OCI-LY7 (cell line): ENCODE measurements at regions not wholly inside any gene's neighbourhood (a gene's known extent, or its start where the extent isn't known, plus 50 kb on each side); places are given as distances from the start of the nearest gene placed in this dataset.

ENCODE experiments used
- CTCF ChIP-seq: fragments of 200-600 bp; sonication (generic); conservative IDR thresholded peaks from 2 replicates; pipeline ENCODE4 v1.5.1; 2014; ENCODE audit warnings: mild to moderate bottlenecking, antibody characterized with exemption, low read length, moderate library complexity, mixed read lengths
- EZH2phosphoT487 ChIP-seq: fragments of 200-600 bp; sonication (generic); IDR thresholded peaks from 2 replicates; pipeline ENCODE4 v1.6.1; 2018; ENCODE audit warnings: low read depth, borderline replicate concordance, mild to moderate bottlenecking, mixed run types, antibody characterized with exemption, low read length, moderate library complexity, mixed read lengths

DNA sequence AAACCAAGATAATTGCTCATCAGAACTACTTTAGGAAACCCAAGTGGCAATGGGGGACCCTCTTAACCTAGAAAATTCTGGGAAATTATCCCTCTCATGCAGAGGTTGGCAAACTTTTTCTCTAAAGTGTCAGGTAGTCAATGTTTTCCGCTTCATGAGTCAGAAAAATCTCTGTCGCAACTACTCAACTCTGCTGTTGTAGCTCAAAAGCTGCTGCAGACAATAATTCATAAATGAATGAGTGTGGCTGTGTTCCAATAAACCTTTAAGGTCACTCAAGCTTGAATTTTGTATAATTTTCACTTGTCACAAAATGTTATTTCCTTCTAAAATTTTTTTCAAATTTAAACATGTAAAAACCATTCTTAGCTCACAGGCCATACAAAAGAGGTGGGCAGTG lies 193.4 kb upstream of the MID1 start:
- TF ChIP-seq CTCF (no peak), EZH2phosphoT487 (no peak)
